ENCODE measurements at regions not wholly inside any gene's neighbourhood (a gene's known extent, or its start where the extent isn't known, plus 50 kb on each side); places are given as distances from the start of the nearest gene placed in this dataset.

GRCh38 chr6:90955246-90955645, 368.4 kb upstream of the MAP3K7 start:
- no peaks in the 10 kb centered on the region for H3K36me3 ChIP-seq
- WGBS, 4 donors: 83 to 88% (median 86%) methylated on average over 3 of the region's 3 CpGs
- no peaks in the 10 kb centered on the region for H3K27me3 ChIP-seq
- no peak for DNase-seq
- ATAC-seq: no peak
- no peak overlapping the region for H3K27ac ChIP-seq
- H3K9me3 ChIP-seq: peaks cover 0 to 11% (median 0%) of the 10 kb centered on the region in 12 donors
- H3K4me3 ChIP-seq: no peak overlapping the region
- intact Hi-C loops (cut with DNase I): no loop called here
- TF ChIP-seq POLR2A (IDR thresholded peaks at IDR 0.05): no peak
- TF ChIP-seq CTCF (IDR thresholded peaks at IDR 0.05): no peak
- no peaks in the 10 kb centered on the region for H3K4me1 ChIP-seq

GRCh38 chr6:90953405-90954161, 366.7 kb upstream of the MAP3K7 start:
- no peaks in the 10 kb centered on the region for H3K36me3 ChIP-seq
- intact Hi-C loops (cut with DNase I): no loop called here

GRCh38 chr6:90952176-90952575, 365.3 kb upstream of the MAP3K7 start:
- H3K4me3 ChIP-seq: no peak overlapping the region
- no peaks in the 10 kb centered on the region for H3K36me3 ChIP-seq
- H3K4me1 ChIP-seq: no peaks in the 10 kb centered on the region
- peaks cover 0 to 11% (median 0%) of the 10 kb centered on the region in 12 donors for H3K9me3 ChIP-seq
- H3K27ac ChIP-seq: no peak overlapping the region
- H3K27me3 ChIP-seq: no peaks in the 10 kb centered on the region
- DNase-seq: no peak
- intact Hi-C loops (cut with DNase I): no loop called here
- ATAC-seq: no peak
- 74 to 84% (median 83%) methylated on average over 2 of the region's 2 CpGs for WGBS, 4 donors
- TF ChIP-seq CTCF (IDR thresholded peaks at IDR 0.05): no peak
- no peak for TF ChIP-seq POLR2A (IDR thresholded peaks at IDR 0.05)

More at GRCh38 chr6:90953405-90954161, 366.7 kb upstream of the MAP3K7 start:
- Histone ChIP-seq H3K4me1 (no peaks in the 10 kb centered on the region), H3K9me3 (peaks cover 0 to 11% (median 0%) of the 10 kb centered on the region in 12 donors), H3K27me3 (no peaks in the 10 kb centered on the region), H3K4me3 (no peak overlapping the region), H3K27ac (no peak overlapping the region)
- no peak for DNase-seq
- ATAC-seq: no peak
- TF ChIP-seq CTCF (IDR thresholded peaks at IDR 0.05) (no peak), POLR2A (IDR thresholded peaks at IDR 0.05) (no peak)

GRCh38 chr6:90948540-90948939, 361.7 kb upstream of the MAP3K7 start:
- TF ChIP-seq CTCF (IDR thresholded peaks at IDR 0.05) (no peak), POLR2A (IDR thresholded peaks at IDR 0.05) (no peak)
- peak in 1 of 5 donors; percentile 52 for DNase-seq
- no peak for ATAC-seq
- Histone ChIP-seq H3K4me1 (no peaks in the 10 kb centered on the region), H3K4me3 (no peak overlapping the region), H3K9me3 (peaks cover 0 to 7% (median 0%) of the 10 kb centered on the region in 12 donors), H3K27ac (no peak overlapping the region), H3K36me3 (no peaks in the 10 kb centered on the region), H3K27me3 (no peaks in the 10 kb centered on the region)
- intact Hi-C loops (cut with DNase I): no loop called here
- WGBS, 4 donors: 89 to 96% (median 93%) methylated on average over 4 to 9 of the region's 9 CpGs
